A204.1 (cell line): ENCODE measurements at regions not wholly inside any gene's neighbourhood (a gene's known extent, or its start where the extent isn't known, plus 50 kb on each side); places are given as distances from the start of the nearest gene placed in this dataset.
A peak's percentile ranks its signal among the peaks of the same experiment; 100 is the strongest.
"Not testable (repeated sequence)": the region's sequence is repeated elsewhere in the genome, so short reads cannot be mapped to it uniquely, and the experiment has no call there.

Experiments
- FAIRE-seq: peaks from 2 replicates; lab custom pipeline; 2012; peaks lifted over from hg19 to GRCh38; lab: Jason Lieb, UNC

DNA sequence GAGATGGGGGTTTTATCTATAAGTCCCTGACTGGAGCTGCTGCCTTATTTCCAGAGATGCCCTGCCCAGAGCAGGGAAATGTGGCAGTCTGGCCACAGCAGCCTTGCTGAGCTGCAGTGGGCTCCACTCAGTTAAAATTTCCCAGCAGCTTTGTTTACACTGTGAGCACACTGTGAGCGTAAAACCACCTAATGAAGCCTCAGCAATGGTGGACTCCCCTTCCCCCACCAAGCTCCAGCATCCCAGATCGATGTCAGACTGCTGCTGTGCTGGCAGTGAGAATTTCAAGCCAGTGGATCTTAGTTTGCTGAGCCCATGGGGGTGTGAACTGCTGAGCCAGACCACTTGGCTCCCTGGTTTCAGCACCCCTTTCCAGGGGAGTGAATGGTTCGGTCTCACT lies 208.7 kb upstream of the RAI14 start:
- FAIRE-seq: no peak

DNA sequence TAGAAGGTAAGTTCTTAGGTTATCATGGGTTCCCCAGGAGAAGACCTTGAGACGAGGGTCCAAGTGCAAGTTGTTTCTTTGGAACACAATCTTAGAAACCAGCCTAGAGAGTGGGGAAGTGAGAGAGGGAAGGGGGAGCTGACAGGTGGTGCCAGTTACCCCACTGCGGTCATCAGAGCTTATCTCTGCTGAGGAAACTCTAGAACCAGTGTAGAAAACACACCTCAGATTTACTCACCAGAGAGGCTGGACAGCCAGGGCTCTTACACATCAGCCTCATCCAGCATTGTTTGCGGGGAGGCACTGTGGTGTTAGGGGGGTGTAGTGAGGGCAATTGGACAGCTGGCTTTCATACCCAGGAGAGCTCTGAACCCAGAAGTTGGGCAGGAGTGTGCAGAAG lies 206.5 kb upstream of the RAI14 start:
- no peak for FAIRE-seq

DNA sequence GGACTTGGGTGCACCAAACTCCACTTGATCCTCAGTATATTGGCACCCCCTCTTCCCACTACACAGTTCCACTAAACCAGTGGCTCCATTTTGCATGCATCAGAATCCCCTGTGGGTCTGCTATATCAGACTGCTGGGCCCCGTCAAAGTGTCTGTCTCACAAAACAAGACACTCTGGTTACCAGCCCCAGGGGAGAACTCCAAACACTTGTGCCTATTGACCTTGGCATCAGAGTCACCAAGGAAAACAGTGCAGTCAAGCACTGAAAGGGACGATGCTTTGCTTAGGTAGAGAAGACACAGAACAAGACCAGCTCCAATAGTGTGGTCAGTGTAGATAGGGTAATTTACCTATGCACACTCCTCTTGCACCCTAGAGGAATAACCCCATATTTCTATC lies 205.8 kb upstream of the RAI14 start:
- FAIRE-seq: no peak

DNA sequence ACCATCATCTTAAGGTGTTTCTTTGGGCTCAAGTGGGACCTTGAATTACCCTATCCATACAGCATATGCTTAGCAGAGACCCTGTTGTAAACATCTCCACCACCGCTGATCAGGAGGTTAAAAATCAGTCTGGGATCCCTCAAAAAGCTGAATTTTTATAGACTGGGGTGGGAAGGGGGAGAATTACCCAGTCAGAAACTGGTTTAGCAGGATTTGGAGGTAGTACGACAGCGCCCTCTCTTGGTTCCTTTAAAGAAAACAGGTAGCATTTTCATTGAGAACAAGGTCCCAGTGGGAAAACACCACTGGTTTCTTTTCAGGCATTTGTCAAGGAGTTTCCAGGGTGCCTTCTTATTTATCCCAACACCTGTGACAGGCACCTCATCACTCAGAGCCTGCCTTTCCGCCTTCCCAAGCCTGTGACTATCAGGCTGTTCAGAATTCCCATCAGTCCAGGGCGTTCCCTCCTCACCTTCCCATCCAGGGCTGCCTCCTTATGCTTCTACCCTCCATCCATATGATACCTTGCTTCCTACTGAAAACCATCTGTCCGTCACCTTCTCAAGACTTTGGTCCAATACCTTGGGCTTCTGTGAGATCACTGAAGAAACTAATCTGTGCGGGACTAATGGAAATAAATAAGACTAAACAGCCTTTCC lies 203.8 kb upstream of the RAI14 start:
- FAIRE-seq: no peak

DNA sequence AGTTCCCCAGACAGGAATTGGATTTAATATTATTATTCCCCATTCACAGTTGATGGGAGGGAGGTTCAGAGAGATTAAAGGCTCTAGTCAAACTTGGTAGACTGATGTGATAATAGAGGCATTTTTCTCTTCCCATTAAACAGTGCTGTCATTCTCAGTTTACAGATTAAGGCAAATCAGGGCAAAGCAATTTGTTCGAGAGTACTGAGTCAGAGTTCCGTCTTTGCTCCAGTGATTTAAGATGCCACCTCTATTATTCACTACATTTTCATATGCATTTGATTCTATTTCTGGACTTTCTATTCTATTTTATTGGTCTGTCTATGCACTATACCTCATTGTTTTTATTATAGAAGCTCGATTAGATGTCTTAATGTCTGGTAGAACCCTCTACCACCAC lies 201.0 kb upstream of the RAI14 start:
- FAIRE-seq: no peak

DNA sequence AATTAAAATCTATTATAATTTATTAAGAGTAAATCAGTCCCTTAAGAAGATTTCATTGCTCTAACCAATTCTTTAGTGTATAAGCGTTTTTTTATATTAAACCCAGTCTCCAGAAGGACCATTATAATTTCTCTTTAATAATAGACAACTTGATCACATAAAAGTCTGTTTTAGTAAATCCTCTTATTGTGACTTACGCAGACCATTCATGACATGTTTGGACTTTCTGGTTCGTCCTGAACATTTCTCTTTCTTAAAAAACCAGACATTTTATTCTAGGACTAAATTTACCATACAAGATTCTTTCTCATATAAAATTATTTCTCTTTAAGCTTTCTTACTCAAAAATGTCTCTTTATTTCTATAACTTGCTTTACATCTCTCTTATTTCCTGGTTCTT lies 196.2 kb upstream of the RAI14 start:
- no peak for FAIRE-seq

DNA sequence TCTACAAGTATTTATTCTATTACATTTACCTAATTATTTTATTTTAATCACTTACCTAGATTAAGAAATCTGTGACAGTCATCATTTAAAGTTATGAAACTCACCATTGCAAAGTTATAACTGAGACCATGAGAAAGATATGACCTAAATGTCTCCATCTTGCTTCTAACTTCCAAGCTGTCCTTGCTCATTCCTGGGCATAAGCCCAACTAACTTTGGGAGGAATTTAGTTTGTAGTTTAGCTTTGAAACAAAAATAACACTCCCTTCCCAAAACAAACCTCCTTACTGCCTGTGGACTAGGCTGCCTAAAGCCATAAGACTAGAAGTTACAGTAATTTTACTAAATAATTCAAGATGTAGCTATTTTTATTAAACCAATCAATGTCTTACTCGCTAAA lies 195.6 kb upstream of the RAI14 start:
- no peak for FAIRE-seq

DNA sequence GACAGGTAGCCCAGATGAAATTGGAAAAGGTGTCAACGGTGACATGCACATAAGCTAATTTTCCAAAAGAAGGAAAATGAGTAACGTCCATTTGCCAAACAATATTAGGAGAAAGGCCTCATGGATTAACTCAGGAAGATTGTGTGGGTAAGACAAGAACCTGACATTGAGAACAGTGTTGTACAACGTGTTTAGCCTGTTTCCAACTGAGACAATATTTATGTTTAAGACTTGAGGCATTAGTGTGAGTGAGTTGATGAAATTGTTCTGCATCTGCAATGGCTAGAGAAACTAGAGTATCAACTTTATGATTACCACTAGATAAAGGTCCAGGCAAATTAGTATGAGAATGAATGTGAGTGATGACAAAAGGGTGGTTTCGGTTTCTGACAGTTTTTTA lies 191.3 kb upstream of the RAI14 start:
- no peak for FAIRE-seq

DNA sequence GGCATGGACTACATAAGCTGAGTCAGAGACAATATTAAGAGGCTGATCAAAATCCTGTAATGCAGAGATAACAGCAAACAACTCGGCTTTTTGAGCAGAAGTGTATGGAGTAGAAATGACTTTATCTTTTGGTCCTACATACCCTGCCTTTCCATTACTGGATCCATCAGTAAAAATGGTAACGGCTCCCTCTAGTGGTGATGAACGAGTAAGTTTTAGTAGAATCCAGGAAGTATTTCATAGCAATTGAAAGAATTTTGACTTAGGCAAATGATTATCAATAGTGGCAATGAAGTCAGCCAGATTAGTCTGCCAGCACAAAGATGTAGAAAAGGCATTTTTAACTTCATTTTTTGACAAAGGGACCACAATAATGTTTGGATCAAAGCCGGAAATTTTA lies 190.8 kb upstream of the RAI14 start:
- FAIRE-seq: peak; percentile 82

DNA sequence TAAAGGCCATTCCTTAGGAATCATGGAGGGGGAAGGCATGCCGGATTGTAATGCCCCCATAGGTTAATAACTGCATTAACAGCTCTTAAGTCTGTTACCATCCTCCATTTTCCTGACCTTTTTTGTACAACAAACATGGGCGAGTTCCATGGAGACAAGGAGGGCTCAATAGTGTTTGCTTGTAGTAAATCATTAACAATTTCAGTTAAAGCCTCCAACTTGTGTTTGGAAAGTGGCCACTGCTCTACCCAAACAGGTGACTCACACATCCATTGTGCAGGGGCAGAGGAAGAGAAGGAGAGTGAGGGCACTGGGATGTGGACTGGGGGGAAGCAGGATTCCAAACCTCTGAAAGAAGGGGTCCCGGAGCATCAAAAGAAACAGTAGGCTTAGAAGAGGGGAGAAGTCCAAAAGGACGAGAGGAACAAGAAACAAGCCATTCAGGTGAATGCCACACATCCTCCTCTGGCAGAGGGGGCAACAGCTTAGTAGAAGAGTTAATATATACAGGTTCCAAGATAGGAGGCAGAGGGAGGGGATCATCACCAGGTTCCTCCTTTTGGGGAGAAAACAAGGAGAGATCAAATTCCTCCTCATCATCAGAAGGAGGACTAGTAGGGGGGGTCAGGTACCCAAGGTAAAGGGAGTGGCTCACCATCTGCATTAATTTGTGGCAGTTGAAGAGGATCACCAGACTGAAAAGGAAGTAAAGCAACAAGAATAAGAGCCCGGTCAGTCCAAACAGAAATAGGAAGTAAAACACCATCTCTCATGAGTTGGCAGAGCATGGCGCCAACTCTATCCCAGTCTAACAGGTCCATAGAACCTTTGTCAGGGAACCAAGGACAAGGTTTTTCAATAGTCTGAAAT lies 189.4 kb upstream of the RAI14 start:
- FAIRE-seq: not testable (repeated sequence)

DNA sequence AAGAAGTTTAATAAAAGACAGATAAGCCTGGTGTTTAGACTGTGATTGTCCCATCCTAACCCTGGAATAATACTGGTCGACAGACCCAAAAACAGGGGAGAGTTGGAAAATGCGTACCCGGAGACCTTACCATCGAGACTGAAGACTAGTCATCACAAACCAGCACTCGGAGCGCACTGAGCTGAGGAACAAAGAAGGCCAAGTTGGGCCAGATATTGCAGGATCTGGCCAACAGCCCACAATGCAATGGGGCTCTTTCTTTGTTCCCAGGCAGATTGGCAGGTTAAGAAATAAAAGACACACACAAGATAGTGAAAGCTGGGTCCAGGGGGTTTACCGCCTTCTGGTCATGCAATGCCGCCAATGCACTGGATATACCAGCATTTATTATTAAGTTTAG lies 188.7 kb upstream of the RAI14 start:
- no peak for FAIRE-seq

DNA sequence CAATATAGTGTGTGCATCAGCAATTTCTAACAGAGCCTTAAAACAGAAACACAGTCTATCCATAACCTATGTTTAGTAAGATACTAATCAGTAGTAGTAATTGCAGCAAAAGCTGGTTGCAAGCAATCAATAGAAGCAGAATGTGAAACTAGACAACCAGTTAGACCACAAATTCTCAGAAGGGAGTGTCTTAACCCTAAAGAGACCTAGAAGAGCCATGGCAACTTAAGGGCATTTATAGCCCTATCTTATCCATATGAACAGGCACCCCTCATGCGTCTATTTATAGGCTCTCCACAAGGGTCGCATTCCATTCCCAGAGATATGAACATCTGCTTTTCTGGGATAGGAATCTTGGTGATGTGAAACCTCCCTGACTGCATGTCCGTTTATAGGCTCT lies 188.1 kb upstream of the RAI14 start:
- FAIRE-seq: not testable (repeated sequence)

DNA sequence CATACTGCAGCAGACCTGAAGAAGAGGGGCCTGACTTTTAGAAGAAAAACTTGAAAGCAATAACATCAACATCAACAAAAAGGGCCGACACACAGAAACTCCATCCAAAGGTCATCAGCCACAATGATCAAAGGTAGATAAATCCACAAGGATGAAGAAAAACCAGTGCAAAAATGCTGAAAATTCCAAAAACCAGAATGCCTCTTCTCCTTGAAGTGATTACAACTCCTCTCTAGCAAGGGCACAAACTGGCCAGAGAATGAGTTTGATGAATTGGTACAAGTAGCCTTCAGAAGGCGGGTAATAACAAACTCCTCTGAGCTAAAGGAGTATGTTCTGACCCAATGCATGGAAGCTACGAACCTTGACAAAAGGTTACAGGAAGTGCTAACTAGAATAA lies 186.2 kb upstream of the RAI14 start:
- FAIRE-seq: no peak

DNA sequence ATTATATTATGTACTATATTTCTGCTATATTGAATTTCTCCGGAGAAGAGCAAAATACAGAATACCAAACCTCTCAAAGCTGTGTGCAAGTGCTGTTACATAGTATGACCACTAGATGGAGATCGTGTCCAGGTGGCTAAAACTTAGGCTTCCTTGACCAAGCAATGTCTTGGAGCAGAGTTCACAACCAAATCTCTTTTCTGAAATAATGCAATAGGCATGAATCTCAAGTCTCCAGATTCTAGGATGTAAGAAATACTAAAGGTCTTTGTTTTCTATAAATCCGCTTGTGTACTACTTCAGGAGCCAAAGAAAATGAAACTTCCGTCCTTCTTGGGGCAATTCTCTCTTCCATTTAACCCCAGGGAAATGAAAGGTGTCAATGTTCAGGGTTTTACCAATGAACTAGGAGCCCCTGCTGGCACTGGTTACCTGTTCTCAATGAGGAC lies 181.5 kb upstream of the RAI14 start:
- FAIRE-seq: peak; percentile 91

DNA sequence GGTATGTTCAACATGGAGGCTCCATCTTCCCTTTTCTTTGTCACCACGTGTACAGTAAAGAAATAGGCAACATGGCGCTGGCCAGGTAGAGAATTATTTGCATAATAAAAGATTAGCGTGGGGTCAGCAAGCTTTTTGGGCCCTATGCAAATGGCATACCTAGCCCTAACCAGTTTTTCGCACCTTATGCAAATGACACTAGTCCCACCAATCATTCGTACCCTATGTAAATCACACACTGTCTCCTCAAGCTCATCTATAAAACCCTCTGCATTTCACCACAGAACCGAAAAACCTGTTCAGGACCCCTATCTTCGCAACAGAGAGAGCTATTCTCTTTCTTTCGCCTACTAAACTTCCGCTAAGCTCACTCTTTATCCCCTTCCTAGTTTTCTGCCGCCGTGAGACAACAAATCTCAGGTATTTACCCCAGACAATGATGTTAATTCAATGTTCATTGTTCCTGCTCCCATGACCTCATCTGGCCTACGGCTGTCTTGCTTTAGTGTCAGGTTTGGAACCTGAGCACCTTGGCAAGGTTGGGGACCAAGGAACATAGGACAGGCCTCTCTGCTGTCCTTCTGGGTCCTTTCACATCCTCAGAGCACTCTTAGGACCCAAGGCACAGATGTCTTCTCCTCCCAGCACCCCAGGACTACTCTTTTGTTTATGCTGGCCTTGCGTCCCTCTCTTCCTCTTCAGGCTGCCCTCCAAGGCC lies 180.7 kb upstream of the RAI14 start:
- FAIRE-seq: no peak

DNA sequence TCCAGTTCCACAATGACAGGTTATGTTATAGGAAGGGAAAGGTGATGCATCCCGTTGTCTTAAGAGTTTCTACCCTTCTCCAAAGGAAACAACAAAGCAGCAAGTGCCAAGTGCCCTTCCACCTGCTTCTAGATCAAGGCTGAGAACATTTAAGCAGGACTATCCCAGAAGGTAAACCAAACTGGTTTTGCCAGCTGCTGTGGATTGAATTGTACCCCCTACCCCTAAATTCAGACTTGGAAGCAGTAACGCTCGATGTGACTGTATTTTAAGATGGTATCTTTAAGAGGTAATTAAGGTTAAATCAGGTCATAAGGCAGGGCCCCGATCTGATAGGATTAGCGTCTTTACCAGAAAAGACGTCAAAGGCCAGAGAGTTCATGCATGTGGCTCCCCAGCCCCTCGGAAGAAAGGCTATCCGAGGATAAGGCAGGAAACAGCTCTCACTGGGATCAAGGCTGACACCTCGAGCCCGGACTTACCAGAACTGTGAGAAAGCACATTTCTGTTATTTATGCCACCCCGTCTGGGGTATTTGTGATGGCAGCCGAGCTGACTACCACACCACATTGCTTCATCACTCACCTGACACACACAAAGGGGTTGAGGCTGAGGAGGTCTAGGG lies 179.1 kb upstream of the RAI14 start:
- no peak for FAIRE-seq

DNA sequence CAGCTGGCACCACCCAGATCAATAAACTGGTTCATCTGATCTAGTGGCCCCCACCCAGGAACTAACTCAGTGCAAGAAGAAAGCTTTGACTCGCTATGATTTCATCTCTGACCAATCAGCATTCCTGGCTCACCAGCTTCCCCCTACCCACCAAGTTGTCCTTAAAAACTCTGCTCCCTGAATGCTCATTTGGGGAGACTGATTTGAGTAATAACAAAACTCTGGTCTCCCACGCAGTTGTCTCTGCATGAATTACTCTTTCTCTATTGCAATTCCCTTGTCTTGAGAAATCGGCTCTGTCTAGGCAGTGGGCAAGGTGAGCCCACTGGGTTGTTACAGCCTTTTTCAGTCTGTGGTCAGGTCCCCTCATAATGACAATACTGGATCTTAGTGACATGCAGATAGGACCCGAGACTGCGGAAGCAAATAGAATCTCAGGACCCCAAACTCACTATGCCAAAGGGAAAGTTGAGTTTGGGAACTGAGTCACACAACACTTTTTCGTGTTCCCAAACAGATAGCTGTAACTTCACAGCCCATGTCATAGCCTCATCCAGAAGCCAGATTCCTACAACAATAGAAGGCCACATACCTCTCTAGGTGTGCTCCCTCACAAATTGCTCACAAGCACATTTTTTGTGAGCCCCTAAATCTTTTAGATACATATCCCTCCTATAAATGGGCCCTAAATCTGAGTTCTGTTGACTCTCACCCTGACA lies 175.2 kb upstream of the RAI14 start:
- FAIRE-seq: no peak

DNA sequence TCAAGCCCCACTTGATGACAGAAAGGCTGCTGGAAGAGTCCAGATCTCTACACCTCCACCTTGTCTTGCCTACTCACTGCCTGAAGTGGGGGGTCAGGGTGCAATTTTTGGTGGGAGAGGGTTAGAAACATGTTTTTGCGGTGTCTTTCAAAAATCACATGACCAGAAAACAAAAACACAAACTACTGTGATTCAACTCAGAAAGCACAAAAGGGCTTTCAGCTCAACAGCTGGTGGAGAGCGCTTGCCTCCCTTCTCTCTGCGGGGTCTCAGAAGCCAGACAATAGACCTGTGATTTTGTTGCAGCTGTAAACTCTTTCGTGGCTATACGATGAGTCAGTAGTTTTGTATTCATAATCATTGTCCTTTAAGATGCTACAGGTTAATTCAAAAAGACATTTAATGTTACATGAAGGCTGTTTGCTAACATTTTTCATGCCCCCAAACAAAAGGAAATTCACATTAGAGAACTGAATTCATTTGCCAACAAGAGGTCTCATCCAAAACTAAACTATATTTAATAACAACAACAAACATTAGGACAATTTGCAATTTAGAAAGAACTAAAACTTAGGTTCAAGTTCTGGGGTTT lies 172.6 kb upstream of the RAI14 start:
- no peak for FAIRE-seq

DNA sequence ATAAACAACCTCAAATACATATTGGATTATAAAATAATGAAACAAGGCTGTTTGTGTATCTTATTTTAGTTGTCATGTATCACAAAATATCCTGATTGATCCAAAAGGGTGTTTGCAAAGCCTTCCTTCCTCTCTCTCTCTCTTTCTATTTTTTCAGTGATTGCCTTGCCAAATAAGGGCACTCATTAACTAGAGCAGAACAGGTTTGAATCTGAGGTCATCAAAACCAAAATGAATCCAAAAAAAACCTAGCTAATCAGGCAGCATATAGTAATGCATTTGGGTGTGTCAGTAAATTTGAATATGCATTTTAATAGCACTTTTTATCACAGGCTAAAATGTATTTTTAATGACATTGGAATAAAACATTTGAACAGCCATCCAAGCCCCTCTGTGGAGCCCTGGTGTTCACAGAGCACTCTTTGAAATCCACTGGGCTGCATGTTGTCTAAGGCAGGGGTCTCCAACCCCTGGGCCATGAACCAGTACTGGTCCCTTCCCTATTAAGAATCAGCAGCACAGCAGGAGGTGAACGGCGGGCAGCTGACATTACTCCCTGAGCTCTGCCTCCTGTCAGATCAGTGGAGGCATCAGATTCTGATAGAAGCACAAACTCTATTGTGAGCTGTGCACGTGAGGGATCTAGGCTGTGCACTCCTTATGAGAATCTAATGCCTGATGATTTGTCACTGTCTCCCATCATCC lies 171.8 kb upstream of the RAI14 start:
- FAIRE-seq: no peak

DNA sequence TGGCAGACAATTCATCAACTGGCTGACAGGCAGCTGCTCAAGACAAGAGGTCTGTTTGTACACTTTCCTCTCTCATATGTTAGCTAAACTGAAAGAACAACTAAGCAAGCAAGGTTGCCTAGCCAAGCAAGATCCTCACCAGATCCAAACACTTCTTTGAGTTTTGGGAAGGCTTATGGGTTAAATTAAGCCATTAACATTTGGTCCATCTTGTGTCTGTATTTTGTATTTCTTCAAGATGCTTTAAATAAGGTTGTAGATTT lies 170.4 kb upstream of the RAI14 start:
- FAIRE-seq: no peak

DNA sequence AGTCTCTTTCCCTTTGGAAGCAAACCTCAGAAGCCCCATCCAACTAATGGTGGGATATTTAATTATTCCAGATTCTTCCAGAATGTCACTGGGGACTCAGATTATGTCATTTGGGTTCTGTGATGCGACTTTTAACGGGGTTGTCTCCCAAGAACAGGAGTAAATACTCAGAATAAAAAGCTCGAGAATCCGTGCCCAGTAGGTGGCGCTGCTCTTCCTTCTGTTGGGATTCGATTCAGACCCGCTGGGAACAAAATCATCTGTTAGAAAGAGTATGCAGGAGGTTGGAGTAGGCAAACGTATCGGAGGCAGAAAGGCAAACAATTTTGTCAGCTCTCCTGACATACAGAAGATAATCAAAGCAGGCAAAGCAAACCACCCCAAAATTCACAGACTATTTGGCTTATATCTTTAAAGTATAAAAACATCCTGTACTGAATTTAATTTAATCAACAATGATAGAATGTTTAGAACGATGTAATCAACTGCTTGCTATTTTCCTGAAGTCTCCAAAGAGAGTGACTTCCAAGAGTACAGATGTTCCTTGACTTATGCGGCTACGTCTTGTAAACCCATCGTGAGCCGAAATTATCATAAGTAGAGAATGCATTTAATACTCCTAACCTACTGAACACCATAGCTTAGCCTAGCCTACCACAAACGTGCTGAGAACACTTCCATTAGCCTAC lies 169.8 kb upstream of the RAI14 start:
- peak; percentile 74 for FAIRE-seq
